GM21515 (cell line): ENCODE measurements at regions not wholly inside any gene's neighbourhood (a gene's known extent, or its start where the extent isn't known, plus 50 kb on each side); places are given as distances from the start of the nearest gene placed in this dataset.

Experiments used
- ATAC-seq: cut with Tn5 transposase; IDR thresholded peaks from one replicate; pipeline ENCODE4 v1.9.1; 2021; ENCODE audit not compliant: unreplicated experiment

- no peak for ATAC-seq
Measured at GRCh38 chr4:19727141-19727540, 524.6 kb upstream of the SLIT2 start.

DNA sequence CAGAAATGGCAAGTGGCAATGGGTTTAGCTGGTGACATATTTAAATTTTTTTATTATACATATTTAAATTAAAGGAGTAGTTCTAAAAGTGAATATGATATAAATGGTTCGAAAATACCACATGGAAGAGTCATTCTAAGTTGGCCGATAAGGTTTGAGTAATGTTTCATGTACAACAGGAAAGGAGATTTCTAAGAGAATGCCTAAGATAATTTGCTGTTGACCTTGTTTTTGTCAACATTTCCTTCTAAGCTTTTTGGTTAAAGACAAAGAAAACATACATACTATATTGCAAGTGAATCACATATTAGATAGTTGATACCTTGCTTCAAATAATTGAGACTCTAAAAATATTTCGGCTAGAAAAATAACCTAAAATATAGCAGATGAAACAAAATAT lies 526.6 kb upstream of the SLIT2 start:
- ATAC-seq = no peak

DNA sequence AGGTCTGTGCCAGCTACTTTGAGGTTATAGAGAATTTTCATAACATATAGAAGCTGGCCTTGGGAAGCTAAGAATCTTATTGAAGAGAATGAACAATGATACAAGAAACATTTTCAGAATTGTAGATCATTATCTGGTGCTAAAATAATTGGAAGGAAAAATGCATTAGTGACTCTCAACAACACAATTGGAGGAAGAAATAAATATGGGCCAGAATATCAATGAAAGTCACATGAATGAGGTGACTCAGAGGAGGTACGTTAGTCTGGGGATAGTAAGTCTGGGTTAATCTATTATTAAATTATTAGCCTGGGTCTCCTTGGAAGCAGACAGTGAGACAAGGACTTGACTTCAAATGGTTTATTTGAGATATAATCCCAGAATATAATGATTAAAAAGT lies 529.3 kb upstream of the SLIT2 start:
- no peak for ATAC-seq

GRCh38 chr4:19721587-19721986 lies 530.1 kb upstream of the SLIT2 start:
- no peak for ATAC-seq

DNA sequence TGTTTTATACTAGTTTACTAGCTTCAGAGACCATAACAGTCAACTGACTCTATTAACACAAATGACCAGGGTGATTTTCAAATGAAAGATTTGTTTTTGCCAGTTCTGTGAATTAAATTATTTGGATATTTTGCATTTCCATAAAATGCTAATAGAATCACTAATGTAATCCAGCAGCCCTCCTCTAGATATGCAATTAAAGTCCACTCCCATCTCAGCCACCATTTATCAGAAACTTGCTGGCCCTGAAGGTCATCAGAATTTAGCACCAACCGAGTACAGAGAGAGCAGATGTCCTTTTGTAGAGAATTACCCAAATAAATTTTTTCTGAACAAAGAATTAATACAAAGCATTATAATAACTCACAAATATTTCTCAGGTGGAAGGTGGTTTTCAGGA lies 531.1 kb upstream of the SLIT2 start:
- ATAC-seq = no peak

DNA sequence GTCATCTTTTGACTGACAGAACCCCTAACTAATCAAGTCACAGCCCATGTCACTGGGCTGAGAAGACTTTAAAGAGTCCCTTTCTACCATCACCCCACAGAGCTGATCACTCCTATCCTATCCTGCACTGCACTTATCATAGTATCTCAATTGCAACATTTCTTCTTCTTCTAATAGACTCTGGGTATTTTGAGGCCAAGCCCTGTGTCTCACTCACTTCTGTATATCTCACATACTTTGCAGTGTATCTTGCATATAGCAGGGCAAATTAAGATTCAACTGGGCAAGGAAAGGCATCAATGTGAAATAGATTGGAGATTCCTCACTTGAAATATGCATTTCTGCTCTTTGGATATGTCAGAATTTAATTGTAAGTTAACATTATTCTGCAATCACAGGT lies 531.5 kb upstream of the SLIT2 start:
- no peak for ATAC-seq

DNA sequence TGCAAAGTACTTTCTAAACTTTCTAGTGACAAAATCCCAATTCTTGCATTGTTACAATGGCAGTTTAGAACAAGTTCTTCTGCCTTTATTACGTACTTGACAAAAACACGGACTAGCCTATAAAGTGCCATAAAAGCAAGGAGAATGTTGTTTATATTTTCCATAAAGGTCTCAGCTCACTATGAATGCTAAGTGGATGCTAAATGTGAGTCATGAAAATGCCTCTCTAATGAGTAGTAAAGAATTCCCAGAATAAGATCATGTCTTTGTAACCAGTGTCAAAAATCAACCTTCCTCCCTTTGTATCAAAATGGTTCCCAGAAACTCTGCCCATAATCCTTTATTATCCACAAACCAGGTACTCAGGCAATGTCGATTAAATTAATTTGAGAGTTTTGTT lies 539.8 kb upstream of the SLIT2 start:
- ATAC-seq = no peak

DNA sequence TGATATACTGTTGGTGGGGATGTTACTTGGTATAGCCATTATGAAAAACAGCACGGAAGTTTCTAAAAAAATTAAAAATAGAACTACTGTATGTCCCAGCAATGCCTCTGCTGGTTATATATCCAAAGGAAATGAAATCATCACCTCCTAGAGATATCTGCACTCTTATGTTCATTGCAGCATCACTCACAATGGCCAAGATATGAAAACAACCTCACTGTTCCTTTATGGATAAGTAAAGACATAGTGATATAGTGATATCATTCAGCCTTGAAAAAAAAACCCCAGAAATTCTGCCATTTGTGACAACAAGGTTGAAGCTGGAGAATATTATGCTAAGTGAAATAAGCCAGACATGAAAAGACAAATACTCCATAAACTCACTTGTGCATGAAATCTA lies 543.8 kb upstream of the SLIT2 start:
- ATAC-seq = no peak

DNA sequence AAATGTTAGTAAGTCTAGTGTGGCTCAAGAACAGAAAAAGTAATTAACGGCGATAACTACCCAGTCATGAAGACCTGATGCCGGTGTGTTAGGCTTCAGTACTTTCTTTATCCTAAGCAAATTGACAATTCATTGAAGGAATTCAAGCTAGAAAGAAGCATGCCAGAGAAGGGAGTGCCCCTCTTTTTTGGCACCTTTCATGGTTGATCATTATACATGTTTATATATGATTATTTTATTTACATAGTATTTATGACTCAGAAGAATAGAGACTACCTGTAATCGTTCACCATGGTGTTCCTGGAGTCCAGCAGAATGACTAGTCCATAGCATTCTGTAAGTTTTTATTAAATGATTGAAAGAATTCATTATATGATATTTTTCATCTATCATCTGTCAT lies 548.3 kb upstream of the SLIT2 start:
- ATAC-seq = no peak

- no peak for ATAC-seq
Measured at GRCh38 chr4:19700992-19701391, 550.7 kb upstream of the SLIT2 start.

DNA sequence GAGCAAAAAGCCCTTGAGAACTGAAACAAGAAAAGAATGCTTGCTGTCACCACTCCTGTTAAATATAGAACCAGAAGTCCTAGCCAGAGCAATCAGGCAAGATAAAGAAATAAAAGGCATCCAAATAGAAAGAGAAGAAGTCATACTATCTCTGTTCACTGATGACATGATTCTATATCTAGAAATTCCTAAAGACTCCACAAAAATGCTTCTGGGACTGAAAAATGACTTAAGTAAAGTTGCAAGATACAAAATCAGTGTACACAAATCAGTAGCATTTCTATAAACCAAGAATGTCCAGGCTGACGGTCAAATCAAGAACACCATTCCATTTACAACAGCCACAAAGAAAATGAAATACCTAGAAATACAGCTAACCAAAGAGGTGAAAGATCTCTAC lies 552.7 kb upstream of the SLIT2 start:
- no peak for ATAC-seq

DNA sequence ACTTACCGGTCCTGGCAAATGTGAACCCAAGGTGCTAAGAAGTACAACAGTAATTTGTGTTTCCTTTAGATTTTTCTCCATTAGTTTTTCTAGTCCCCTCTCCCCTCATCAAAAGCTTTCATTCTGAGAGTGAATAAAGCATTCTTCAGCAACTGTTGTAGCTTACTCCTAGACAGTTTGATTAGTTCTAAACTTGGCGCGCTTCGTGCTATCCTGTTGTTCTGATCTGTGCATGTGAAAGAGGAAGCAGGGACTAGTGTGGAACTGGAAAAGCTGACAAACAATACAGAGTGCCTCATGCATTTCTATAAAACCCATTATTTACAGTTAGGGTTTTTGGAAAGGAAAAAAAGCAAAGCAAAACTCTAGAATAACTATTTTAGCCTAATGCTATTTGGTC lies 556.9 kb upstream of the SLIT2 start:
- no peak for ATAC-seq

DNA sequence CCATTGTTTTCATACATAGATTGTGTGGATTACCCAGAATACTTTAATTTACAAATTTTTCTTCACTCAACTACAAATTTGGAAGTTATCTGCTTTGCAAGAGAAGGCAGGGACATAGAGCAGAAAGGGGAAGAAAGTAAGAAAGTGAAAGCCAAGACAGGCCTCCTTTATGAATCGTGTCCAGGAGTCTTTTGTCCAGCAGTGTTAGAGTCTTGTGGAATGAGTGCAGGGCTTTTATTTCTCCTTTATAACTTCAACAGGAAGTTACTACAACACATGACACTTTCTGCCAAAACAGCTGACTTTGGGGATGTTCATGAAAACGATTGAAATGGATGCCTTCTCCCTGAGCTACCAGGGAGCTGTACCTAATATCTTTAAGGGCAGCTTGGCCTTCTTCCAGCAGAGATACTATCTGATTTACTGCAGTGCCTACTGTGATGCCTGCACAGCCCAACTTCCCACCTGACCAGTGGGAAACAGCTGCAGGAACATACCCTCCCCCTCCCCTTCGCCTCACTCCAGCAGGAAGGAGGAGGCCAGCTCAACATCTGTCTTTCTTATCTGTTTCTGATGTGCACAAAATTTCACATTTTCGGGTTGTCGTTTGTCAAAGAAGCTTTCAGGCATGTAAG lies 557.7 kb upstream of the SLIT2 start:
- no peak for ATAC-seq

DNA sequence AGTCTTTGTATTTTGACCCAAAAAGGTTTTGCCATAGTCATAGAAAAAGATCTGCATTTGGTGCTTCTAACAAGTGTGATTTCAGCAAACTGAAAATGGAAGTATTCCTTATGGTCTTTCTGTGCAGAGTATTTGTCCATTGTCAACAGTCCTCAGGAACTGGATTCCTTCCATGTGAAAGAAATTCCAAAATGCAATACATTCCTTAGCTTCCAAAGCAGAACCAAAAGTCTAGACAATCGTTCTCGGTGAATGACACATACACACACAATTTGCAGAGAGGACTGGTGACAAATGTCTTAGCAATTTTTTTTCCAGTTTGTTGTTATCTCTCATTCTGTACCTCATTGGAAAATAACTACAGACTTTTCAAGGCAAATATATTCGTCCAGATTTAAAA lies 562.2 kb upstream of the SLIT2 start:
- ATAC-seq = no peak

GRCh38 chr4:19686456-19686855 lies 565.2 kb upstream of the SLIT2 start:
- no peak for ATAC-seq

DNA sequence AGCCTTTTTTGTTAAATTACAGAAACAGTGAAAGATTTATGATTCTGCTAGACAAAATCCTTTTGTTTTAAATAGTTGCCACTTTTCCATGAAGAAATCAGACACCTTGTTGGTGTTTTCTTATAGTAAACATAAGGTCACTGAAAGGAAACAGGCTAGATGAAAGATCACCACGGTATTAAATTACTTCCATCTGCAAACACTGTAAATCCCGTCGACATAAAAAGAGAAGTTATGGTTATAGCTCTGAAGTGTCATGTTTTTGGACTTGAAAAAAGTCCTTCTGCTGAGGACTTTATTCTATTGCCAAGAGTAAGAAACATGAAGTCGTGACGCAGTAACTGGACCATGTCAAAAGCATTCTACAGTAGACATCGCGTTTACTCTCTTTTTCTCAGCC lies 567.6 kb upstream of the SLIT2 start:
- ATAC-seq = no peak

- ATAC-seq = no peak
Measured at GRCh38 chr4:19683426-19683825, 568.3 kb upstream of the SLIT2 start.

DNA sequence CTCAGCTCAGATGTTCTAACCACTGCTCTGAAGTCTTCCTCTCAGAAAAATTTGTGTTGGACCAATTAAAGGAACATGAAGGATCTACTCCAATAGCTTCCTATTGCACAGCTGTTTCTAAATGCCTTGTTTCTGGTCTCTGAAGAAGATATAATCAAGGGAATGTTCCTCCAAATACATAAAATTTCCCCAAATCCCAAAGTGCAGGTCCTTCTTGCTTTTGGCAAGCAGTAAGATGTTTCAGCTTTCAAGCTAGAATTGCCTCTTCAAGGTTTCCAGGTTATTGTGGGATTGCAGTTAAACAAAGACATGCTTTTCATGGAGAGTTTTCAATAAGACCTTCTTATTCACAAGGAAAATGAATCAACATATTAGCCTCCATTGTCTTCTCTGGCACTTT lies 574.5 kb upstream of the SLIT2 start:
- ATAC-seq = no peak

- no peak for ATAC-seq
Measured at GRCh38 chr4:19675172-19675811, 576.4 kb upstream of the SLIT2 start.

DNA sequence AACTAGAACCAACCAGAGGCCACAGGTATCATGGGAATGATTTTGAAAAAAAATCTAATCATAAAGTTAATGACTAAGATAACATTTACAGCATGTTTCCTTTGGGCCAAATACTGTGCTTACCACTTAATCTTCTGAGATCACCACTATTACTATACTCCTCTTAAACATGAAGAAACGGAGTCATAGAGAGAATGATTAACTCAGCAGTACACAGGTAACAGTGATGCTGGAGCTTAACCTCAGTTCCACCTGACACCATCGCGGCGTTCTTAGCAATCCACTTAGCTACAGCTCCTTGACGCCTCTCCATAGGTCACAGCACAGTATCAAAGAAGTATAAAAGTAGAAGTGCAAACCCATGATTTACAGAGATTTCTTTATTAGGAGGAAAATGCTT lies 592.6 kb upstream of the SLIT2 start:
- no peak for ATAC-seq

- ATAC-seq = no peak
Measured at GRCh38 chr4:19657856-19658255, 593.8 kb upstream of the SLIT2 start.

DNA sequence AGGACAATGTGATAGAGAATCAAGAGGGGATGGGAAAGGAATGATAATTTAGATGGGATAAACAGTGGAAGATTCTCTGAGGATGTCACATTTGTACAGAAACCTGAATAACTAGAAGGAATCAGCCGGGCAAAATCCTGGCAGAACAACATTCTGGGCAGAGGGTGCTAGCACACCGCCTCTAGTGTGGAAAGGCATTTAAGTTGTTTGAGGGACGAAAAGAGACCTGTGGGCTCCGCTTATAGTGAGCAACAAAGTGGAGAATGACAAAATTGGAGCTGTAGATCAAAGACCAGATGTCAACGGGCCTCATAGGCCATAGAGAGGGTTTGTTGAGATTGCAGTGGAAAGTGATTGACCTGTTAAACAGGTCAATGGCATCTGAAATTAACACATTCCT lies 596.0 kb upstream of the SLIT2 start:
- no peak for ATAC-seq
